HG02852 (cell line): ENCODE measurements at regions not wholly inside any gene's neighbourhood (a gene's known extent, or its start where the extent isn't known, plus 50 kb on each side); places are given as distances from the start of the nearest gene placed in this dataset.

Experiments used
- ATAC-seq: cut with Tn5 transposase; IDR thresholded peaks from one replicate; pipeline ENCODE4 v1.9.1; 2021; ENCODE audit warnings: mild to moderate bottlenecking, moderate library complexity; ENCODE audit not compliant: unreplicated experiment

DNA sequence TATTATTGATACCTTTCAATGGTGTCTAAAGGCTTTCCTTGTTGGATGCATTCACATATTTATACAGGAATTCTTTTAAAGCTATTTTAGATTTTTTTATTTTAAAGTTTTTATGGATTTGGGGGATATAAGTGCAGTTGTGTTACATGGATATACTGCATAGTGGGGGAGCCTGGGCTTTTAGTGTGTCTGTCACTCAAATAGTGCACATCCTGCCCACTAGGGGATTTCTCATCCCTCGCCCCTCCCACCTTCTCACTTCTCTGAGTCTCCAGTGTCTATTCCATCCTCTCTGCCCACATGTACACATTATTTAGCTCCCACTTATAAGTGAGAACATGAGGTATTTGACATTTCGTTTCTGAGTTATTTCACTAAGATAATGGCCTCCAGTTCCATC lies 154.0 kb upstream of the MKI67 start:
- ATAC-seq = no peak

- ATAC-seq = no peak
Measured at GRCh38 chr10:128281343-128281742, 155.1 kb upstream of the MKI67 start.

DNA sequence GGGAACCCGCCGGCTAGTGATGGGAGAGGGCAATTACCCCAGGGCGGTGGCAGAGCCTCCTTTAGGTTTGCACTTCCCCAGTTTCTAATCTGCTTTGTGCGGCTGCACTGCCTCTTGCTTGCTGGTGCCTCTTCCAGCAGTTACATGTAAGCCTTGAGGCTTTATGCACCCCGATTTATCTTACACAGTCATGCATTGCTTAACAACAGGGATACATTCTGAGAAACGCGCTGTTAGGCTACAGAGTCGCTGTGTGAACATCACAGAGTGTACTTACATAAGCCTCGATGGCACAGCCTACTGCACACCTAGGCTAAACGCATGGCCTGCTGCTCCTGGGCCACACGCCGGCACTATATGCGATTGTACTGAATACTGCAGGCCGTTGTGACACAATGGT lies 155.6 kb upstream of the MKI67 start:
- ATAC-seq = no peak

DNA sequence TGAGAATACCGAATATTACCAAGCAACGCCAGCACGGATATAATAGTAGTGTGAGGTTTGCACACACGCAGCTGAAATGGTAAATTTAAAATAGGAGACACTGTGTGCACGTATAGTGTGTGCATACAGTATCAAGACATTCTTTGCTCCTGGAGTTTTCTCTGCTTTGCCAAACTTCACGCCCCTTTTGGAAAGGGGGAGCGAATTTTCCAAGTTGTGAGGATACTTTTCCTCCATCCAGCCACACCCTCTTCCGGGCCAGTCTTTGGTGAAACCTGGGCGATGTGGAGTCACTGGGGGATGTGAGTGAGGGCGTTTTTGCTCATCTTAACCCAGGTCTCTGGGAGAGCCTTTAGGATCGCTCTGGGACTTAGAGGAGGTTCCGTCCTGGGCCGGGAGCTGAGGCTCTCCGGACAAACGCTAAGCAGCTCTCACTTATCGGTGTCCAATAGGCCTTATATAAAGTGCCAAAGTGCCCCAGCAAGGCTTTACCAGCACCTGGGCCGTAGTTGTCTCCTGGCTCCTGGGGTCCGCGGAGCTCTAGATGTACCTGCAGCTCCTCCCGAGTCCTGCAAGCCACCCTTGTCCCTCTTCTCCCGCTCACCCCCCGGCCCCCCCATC lies 160.0 kb upstream of the MKI67 start:
- no peak for ATAC-seq

DNA sequence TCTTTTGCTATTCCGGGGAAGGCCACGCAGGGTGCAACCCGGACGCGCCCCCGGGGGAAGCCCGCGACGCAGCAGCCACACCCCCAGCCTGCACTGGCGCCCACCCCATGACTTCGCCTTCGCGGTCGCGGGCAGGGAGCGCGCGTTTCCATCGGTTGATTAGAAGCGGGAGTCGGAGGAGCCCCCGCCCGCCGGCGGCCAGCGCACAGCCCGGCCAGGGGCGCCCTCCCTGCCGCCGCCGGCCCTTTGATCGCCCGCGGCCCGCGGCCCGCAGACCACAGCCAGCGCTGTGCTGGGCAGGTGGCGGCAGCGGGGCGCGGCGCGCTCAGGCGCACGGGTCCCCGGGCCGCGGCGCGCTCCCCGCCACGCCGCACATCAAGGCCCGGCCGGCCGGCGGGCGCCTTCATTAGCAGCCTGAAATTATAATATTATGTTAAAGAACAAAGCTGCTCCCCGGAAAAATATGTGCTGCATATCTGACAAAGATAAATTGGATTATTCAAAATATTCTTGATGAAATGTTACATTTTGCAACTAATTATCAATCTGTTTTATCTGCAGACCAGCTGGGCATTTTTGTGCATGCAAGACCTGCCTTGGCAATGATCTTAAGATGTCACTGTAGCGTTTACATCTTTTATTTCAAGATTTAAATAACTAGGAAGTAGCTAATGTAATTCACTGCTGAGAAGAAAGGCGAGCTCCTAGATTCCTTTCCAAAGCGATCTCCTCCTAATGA lies 160.7 kb upstream of the MKI67 start:
- ATAC-seq = no peak

DNA sequence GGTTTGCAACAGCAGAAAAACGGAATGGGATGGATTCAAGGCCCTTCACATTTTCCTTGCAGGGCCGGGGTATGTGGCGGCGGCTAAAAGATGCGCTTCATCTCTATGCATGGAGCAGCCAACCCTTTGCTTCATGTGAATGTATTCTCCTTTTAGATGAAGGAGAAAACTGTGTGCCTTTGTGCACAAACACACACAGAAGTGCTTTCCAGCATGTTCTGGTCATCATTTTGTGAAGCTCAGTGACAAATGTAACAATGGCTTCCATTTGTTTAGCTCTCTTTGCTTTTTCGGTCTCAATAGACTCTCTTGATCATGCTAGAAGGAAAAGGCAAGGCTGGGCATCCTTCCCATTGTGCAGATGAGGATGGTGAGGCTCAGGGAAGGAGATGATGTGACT lies 161.7 kb upstream of the MKI67 start:
- ATAC-seq = no peak

GRCh38 chr10:128289621-128290020 lies 163.4 kb upstream of the MKI67 start:
- no peak for ATAC-seq

DNA sequence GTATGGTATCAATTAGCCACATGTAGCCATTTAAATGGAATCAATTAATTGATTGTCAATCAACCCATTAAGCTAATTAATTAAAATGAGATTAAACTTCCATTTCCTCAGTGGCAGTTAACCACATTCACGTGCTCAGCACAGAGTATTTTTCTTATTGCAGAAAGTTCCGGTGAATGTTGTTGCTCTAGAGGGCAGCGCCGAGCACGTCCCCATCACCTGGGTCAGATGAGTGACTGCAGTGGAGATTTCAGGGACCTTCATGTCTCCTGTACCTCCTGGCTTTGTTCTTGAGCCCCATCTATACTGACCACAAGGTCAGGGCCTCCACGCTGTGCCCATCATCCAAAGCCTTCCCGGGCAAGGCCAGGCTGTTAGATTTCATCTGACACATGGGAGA lies 168.8 kb upstream of the MKI67 start:
- no peak for ATAC-seq

- no peak for ATAC-seq
Measured at GRCh38 chr10:128296253-128297007, 170.2 kb upstream of the MKI67 start.

GRCh38 chr10:128297709-128298378 lies 171.6 kb upstream of the MKI67 start:
- ATAC-seq = no peak

DNA sequence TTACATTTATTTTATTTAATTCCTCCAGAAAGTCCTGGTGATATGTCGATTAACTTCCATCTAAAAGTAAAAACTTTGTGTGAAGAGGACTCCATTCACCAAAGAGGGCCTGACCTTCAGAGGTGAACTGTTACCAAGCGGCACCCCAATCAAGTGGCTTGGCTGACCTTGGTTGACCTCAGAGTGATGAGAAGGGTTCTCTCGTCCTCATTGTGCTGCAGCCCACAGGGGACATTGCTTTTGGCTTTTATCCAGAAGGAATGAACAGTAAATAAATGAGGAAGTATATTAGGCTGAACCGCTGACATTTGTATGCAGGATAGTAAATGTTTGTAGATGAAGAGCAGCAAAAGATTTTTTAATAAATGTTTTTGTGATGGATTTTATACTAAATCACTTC lies 172.4 kb upstream of the MKI67 start:
- no peak for ATAC-seq

DNA sequence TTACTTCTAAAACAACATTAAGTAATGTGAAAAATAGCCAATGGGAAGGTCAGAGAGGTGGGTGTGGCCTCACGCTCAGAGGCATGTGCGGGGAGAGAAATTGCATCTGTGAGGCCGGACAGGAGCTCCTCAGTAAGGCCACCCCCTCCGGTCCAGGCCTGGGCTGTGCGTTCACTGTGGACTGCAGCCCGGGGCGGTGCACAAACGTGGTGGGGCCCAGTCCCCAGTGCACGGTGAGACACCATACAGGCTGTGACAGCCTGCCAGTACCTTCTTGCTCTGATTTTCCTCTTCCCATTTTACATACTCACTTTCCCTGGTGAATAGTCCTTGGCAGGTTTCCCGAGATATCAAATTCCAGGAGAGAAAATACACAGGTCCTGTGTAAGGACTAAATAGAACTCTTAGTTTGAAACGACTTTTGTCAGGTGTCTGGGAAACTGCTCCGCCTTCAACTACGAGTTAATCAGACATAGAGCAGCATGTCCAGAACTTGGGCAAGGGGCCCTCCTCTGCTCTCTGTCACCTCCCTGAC lies 174.1 kb upstream of the MKI67 start:
- ATAC-seq = no peak

DNA sequence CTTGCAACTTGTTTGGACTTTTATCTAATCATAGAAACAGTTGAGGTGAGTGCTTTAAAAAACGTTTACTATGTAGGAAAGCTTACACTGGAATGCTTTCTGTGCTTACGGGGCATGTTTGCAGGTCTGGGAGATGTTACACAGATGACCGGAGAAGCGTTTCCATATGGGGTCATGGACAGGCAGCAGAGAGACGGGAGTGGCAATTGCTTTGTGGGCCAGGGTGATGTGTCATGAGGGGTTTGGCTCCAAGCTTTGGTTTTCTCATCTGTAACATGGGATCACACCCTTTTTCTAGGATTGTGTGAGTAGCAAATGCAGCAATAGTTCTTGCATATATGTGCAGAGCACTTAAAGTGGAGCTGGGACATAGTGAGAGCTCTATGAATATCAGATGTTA lies 174.8 kb upstream of the MKI67 start:
- no peak for ATAC-seq

DNA sequence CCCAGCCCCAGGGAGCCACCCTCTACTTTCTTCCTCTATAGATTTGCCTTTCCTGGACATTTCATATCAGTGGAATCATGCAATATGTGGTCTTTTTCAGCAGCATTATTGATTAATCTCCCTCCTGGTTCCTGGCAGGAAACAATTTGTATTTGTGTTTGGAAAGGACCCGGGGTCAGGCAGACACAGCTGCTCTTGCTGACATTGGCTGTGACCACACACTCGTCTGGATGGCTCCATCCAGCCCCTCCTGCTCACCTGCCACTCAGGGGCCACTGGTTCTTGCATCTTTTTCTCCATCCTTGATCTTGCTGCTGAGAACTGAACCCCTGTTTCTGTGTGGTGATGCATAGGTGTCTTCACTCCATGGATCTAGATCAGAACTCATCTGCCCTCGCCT lies 176.6 kb upstream of the MKI67 start:
- no peak for ATAC-seq

DNA sequence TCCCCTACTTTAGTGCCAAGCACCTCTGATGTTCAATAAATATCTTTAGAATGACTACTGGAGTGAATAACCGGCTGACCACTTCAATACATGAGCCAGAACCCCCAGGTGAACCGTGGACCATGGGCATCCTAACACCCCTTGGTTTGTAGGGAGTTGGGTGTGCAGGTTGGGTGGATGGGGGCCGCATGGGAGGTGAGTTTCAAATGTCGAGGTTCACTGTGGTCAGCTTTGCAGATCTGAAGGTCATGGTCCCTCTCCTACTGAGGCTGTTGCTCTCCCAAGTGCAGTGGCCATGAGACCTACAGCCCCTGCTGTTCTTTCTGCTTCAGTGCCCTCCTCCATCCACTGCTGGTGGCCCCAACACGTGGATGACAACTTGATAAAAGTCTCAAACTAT lies 178.0 kb upstream of the MKI67 start:
- ATAC-seq = no peak

DNA sequence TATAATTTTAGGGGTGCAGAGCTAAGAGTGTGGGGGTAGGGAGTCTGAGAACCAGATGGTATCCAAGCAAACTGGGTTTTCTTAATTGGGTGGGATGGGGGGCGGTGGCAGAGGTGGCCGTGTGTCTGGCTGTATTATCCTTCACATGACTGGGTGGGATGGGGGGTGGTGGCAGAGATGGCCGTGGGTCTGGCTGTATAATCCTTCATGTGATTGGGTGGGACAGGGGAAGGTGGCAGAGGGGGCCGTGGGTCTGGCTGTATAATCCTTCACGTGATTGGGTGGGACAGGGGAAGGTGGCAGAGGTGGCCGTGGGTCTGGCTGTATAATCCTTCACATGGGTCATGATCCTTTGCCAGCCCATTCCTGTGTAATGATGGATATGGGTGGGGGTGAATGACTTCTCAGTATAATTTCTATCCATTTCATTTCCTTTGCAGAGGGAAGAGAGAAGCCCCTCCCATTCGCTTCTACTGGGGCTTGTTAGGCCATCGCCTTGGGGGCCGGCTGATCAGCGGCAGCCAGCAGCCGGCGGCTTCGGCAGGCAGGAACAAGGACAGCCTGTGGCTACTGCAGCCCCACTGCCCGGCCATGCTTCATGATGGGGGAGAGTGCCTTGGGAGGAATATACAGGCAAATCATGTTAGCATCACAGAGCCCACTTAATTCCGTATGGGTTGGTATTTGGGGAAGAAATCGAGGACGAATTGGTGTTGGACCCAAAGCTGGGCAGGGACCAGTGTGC lies 179.6 kb upstream of the MKI67 start:
- ATAC-seq = no peak

DNA sequence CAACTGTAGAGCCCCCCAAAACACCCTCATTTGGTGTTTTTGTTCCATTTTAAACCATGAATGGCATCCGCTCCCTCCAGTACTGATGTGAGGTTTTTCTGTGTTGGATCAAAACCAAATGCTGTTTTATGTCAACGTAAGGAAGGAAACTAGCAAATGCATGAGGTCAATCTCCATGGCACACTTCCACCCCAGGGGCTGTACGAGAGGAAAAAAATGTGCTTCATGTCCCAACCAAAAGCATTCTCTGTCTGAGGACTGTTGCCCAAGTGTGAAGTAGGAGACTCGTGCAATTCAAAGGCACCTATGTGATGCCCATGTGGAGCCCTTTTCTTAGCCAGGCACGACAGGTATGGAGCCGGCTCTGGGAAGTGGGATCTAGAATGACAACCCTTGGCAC lies 180.3 kb upstream of the MKI67 start:
- ATAC-seq = no peak

DNA sequence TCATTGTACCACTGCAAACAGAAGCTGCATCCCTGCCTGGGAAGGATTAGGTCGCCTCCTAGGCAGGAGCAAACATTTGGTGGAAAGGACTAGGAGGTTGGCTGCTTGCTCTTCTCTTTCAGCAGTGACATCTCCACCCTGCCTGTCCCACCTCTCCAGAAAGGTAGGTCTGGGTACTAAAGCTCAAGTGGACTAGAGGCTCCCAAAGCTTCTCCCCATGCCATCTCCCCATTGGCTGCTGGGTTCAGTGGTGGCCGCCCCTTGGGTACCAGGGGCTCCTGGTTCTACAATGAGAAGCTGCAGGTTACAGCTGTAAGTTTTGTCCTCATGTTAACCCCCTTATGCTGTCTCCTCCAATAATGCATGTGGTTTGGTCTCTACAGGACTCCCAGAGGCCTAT lies 180.7 kb upstream of the MKI67 start:
- no peak for ATAC-seq

DNA sequence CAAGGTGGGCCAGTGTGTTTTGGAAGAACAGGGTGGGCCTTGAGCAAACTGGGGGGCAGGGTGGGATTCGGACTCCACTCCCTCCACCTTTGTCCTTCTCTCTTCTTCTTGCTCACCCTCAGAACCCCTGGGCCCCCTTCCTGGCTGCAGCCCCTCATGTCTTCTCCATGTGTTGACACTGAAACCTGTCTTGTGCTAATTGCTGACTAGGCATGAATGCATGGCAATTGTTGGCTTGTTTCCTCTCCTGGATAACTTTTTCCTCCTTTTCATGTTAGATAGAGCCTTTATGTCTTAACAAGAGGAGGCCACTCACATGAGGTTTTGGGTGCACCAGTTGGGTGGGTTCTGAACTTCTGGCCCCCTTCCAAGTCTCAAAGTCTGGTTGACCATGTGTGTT lies 181.6 kb upstream of the MKI67 start:
- ATAC-seq = no peak

DNA sequence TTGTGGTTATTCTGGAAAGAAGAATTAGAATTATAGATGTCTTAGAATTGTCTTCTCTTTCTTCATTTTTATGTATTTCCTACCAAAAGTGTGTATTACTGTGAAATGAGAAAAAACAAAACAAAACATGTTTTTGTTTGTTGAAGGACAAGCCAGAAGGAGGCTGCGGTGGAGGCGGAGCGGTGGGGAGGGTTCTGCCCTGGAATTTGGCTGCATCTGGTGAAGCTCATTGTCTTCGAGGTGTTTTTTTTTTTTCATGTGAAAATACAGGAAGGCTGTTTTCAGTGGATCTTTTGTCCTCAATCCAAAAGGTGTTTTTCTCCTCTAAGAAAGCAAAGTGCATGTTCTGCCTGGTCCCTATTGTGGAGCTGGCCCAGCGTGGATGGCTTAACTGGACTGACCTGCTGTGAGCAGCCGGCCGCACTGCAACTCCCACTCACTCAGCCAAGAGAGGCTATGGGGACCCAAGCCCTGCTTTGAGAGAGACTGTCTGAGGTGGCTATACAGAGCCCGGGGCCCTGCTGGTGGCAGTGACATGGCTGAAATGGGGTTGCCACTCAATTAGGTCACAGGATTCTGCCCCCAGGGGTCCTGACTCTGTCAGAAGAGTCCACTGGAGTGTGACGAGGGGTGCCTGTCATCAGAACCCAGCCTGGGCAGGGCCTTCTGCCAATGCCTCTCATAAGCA lies 184.9 kb upstream of the MKI67 start:
- no peak for ATAC-seq
